A673 (cell line): ENCODE measurements at regions not wholly inside any gene's neighbourhood (a gene's known extent, or its start where the extent isn't known, plus 50 kb on each side); places are given as distances from the start of the nearest gene placed in this dataset.

ENCODE experiments used
- CTCF ChIP-seq: fragments of 300-800, 200-600 bp; sonication (generic); conservative IDR thresholded peaks from 2 replicates; pipeline ENCODE4 v1.5.1; 2017; ENCODE audit warnings: low read depth, mild to moderate bottlenecking, antibody characterized with exemption, low read length, moderate library complexity, mixed read lengths
- EZH2 ChIP-seq: fragments of 200-600 bp; sonication (generic); IDR thresholded peaks from 2 replicates; pipeline ENCODE4 v1.6.1; 2017; ENCODE audit warnings: borderline replicate concordance, low read depth, mild to moderate bottlenecking, mixed read lengths, antibody characterized with exemption, low read length; ENCODE audit not compliant: poor library complexity, severe bottlenecking

GRCh38 chr5:174204535-174205313, 159.2 kb downstream of the NSG2 start:
- TF ChIP-seq CTCF (no peak), EZH2 (no peak)
